Trophoblast cell (in vitro differentiated cells and primary cell): ENCODE measurements at regions not wholly inside any gene's neighbourhood (a gene's known extent, or its start where the extent isn't known, plus 50 kb on each side); places are given as distances from the start of the nearest gene placed in this dataset.

Experiments
- DNase-seq, 2 donors: peaks; one replicate each; pipeline ENCODE4 v3.0.0-alpha.2; 2016
- H2AFZ ChIP-seq: 2 replicates; pipeline ENCODE4 v1.6.1; 2013; ENCODE audit warnings: low read length, moderate library complexity, mild to moderate bottlenecking; ENCODE audit not compliant: insufficient read depth, poor library complexity
- H2AK5ac ChIP-seq: 2 replicates; pipeline ENCODE4 v1.6.1; 2013; ENCODE audit warnings: mild to moderate bottlenecking, low read length
- H2BK120ac ChIP-seq: 2 replicates; pipeline ENCODE4 v1.6.1; 2013; ENCODE audit warnings: low read length, mild to moderate bottlenecking, moderate library complexity; ENCODE audit not compliant: insufficient read depth, poor library complexity
- H2BK12ac ChIP-seq: 2 replicates; pipeline ENCODE4 v1.6.1; 2013; ENCODE audit warnings: mild to moderate bottlenecking, low read length, moderate library complexity
- H2BK5ac ChIP-seq: 2 replicates; pipeline ENCODE4 v1.6.1; 2013; ENCODE audit warnings: low read length, low read depth, moderate library complexity, mild to moderate bottlenecking; ENCODE audit not compliant: poor library complexity
- H3K14ac ChIP-seq: 2 replicates; pipeline ENCODE4 v1.6.1; 2013; ENCODE audit warnings: mild to moderate bottlenecking, low read length
- H3K18ac ChIP-seq: 2 replicates; pipeline ENCODE4 v1.6.1; 2013; ENCODE audit warnings: mild to moderate bottlenecking, low read length
- H3K23ac ChIP-seq: 2 replicates; pipeline ENCODE4 v1.6.1; 2013; ENCODE audit warnings: low read length
- H3K27ac ChIP-seq: 2 replicates; pipeline ENCODE4 v1.5.1; 2013; ENCODE audit warnings: low read depth, mild to moderate bottlenecking, inconsistent platforms, low read length, moderate library complexity
- H3K27me3 ChIP-seq: 2 replicates; pipeline ENCODE4 v1.6.1; 2013; ENCODE audit warnings: inconsistent platforms, mild to moderate bottlenecking, low read length, moderate library complexity; ENCODE audit not compliant: insufficient read depth
- H3K36me3 ChIP-seq, 2 experiments: 1 replicate in 1 of 2; 2 replicates in 1 of 2; pipeline ENCODE4 v1.6.1; 2013; ENCODE audit warnings: low read length in 2 of 2, mild to moderate bottlenecking in 2 of 2, moderate library complexity in 1 of 2; ENCODE audit not compliant: insufficient read depth in 2 of 2, control insufficient read depth in 1 of 2
- H3K4ac ChIP-seq: 2 replicates; pipeline ENCODE4 v1.6.1; 2013; ENCODE audit warnings: low read depth, mild to moderate bottlenecking, low read length, moderate library complexity
- H3K4me1 ChIP-seq, 2 experiments: 1 replicate in 1 of 2; 2 replicates in 1 of 2; pipeline ENCODE4 v1.6.1; 2013; ENCODE audit warnings: low read length in 2 of 2, mild to moderate bottlenecking in 2 of 2, moderate library complexity in 1 of 2; ENCODE audit not compliant: insufficient read depth in 2 of 2, control insufficient read depth in 1 of 2
- H3K4me2 ChIP-seq: 2 replicates; pipeline ENCODE4 v1.6.1; 2013; ENCODE audit warnings: inconsistent platforms, mild to moderate bottlenecking, low read length, moderate library complexity
- H3K4me3 ChIP-seq: 2 replicates; pipeline ENCODE4 v1.5.1; 2013; ENCODE audit warnings: mild to moderate bottlenecking, low read depth, low read length, inconsistent platforms
- H3K79me1 ChIP-seq: one replicate; pipeline ENCODE4 v1.6.1; 2013; ENCODE audit warnings: low read length
- H3K79me2 ChIP-seq: 2 replicates; pipeline ENCODE4 v1.6.1; 2013; ENCODE audit warnings: low read length, mild to moderate bottlenecking; ENCODE audit not compliant: control insufficient read depth, insufficient read depth, poor library complexity
- H3K9ac ChIP-seq: 2 replicates; pipeline ENCODE4 v1.6.1; 2013; ENCODE audit warnings: mild to moderate bottlenecking, low read length
- H3K9me3 ChIP-seq: 2 replicates; pipeline ENCODE4 v1.6.1; 2013; ENCODE audit warnings: low read depth, mild to moderate bottlenecking, control low read depth, inconsistent platforms, low read length; ENCODE audit not compliant: insufficient read depth
- H4K12ac ChIP-seq: 2 replicates; pipeline ENCODE4 v1.6.1; 2013; ENCODE audit warnings: low read depth, mild to moderate bottlenecking, low read length, moderate library complexity
- H4K8ac ChIP-seq: 2 replicates; pipeline ENCODE4 v1.6.1; 2013; ENCODE audit warnings: low read depth, mild to moderate bottlenecking, low read length, moderate library complexity
- H4K91ac ChIP-seq: one replicate; pipeline ENCODE4 v1.6.1; 2013; ENCODE audit warnings: low read depth, mild to moderate bottlenecking, low read length, moderate library complexity
- WGBS: extraction: QIAGEN DNeasy Blood & Tissue Kit; methylation state at CpG from one replicate; pipeline ENCODE4 v1.1.7; 2013; ENCODE audit warnings: missing lambda C conversion rate; ENCODE audit not compliant: insufficient read length, insufficient coverage; ENCODE audit errors: extremely low coverage; 5-methylcytosine and 5-hydroxymethylcytosine counted together

- Histone ChIP-seq H3K79me2 (no peaks in the 10 kb centered on the region), H3K79me1 (no peaks in the 10 kb centered on the region), H3K18ac (no peak overlapping the region), H2BK120ac (no peak overlapping the region), H3K9me3 (no peaks in the 10 kb centered on the region), H3K4me1 (no peaks in the 10 kb centered on the region), H4K12ac (no peak overlapping the region), H2AFZ (no peak overlapping the region), H4K8ac (no peak overlapping the region), H3K14ac (no peak overlapping the region), H3K9ac (no peak overlapping the region), H3K27me3 (no peaks in the 10 kb centered on the region), H3K36me3 (no peaks in the 10 kb centered on the region), H4K91ac (no peak overlapping the region), H3K4me2 (no peak overlapping the region), H3K23ac (no peak overlapping the region), H2AK5ac (no peak overlapping the region), H2BK12ac (no peak overlapping the region), H3K4ac (no peak overlapping the region), H2BK5ac (no peak overlapping the region), H3K4me3 (no peak overlapping the region), H3K27ac (peak overlapping the region; percentile 41)
- no peak for DNase-seq
- WGBS = no CpG with 5 or more reads among the region's 2 CpGs
Measured at GRCh38 chr3:151581035-151581434, 120.2 kb upstream of the IGSF10 start.

GRCh38 chr3:151580591-151580990 is 119.7 kb upstream of the IGSF10 start:
- no peak overlapping the region for H2AK5ac ChIP-seq
- no peaks in the 10 kb centered on the region for H3K9me3 ChIP-seq
- no peak overlapping the region for H2BK120ac ChIP-seq
- no peak overlapping the region for H2BK12ac ChIP-seq
- H2BK5ac ChIP-seq = no peak overlapping the region
- no peaks in the 10 kb centered on the region for H3K27me3 ChIP-seq
- WGBS = no CpG with 5 or more reads among the region's 2 CpGs
- no peaks in the 10 kb centered on the region for H3K79me1 ChIP-seq
- H3K36me3 ChIP-seq = no peaks in the 10 kb centered on the region
- H4K91ac ChIP-seq = no peak overlapping the region
- H4K12ac ChIP-seq = no peak overlapping the region
- no peak overlapping the region for H3K18ac ChIP-seq
- peak in 1 of 2 donors; percentile 65 for DNase-seq
- no peak overlapping the region for H3K4ac ChIP-seq
- H4K8ac ChIP-seq = no peak overlapping the region
- H3K4me1 ChIP-seq = no peaks in the 10 kb centered on the region
- H3K14ac ChIP-seq = no peak overlapping the region
- H2AFZ ChIP-seq = no peak overlapping the region
- no peak overlapping the region for H3K23ac ChIP-seq
- H3K4me2 ChIP-seq = no peak overlapping the region
- H3K79me2 ChIP-seq = no peaks in the 10 kb centered on the region
- no peak overlapping the region for H3K27ac ChIP-seq
- no peak overlapping the region for H3K4me3 ChIP-seq
- no peak overlapping the region for H3K9ac ChIP-seq

- H3K18ac ChIP-seq = no peak overlapping the region
- no peak overlapping the region for H3K23ac ChIP-seq
- no peak overlapping the region for H3K4ac ChIP-seq
- no peak overlapping the region for H2BK5ac ChIP-seq
- 100% methylated on average over 1 of the region's 3 CpGs for WGBS
- H4K8ac ChIP-seq = no peak overlapping the region
- no peak for DNase-seq
- no peaks in the 10 kb centered on the region for H3K36me3 ChIP-seq
- H2AK5ac ChIP-seq = no peak overlapping the region
- H3K79me1 ChIP-seq = no peaks in the 10 kb centered on the region
- H3K4me1 ChIP-seq = no peaks in the 10 kb centered on the region
- H3K79me2 ChIP-seq = no peaks in the 10 kb centered on the region
- peaks cover 3% of the 10 kb centered on the region for H3K9me3 ChIP-seq
- no peak overlapping the region for H3K4me2 ChIP-seq
- no peak overlapping the region for H3K14ac ChIP-seq
- no peak overlapping the region for H4K12ac ChIP-seq
- peak overlapping the region; percentile 36 for H2BK120ac ChIP-seq
- H2AFZ ChIP-seq = no peak overlapping the region
- H2BK12ac ChIP-seq = no peak overlapping the region
- H3K9ac ChIP-seq = no peak overlapping the region
- no peak overlapping the region for H3K4me3 ChIP-seq
- no peak overlapping the region for H3K27ac ChIP-seq
- H3K27me3 ChIP-seq = no peaks in the 10 kb centered on the region
- no peak overlapping the region for H4K91ac ChIP-seq
Measured at GRCh38 chr3:151579571-151580270, 118.9 kb upstream of the IGSF10 start.

GRCh38 chr3:151578495-151578894 is 117.6 kb upstream of the IGSF10 start:
- no peak overlapping the region for H4K8ac ChIP-seq
- no peaks in the 10 kb centered on the region for H3K79me2 ChIP-seq
- no CpG with 5 or more reads among the region's 1 CpG for WGBS
- H3K4me2 ChIP-seq = no peak overlapping the region
- no peak overlapping the region for H4K12ac ChIP-seq
- no peak overlapping the region for H3K9ac ChIP-seq
- no peak overlapping the region for H3K27ac ChIP-seq
- H3K4me3 ChIP-seq = no peak overlapping the region
- H3K79me1 ChIP-seq = no peaks in the 10 kb centered on the region
- peaks cover 3% of the 10 kb centered on the region for H3K9me3 ChIP-seq
- H3K18ac ChIP-seq = no peak overlapping the region
- no peak overlapping the region for H3K14ac ChIP-seq
- no peak overlapping the region for H4K91ac ChIP-seq
- H2BK5ac ChIP-seq = no peak overlapping the region
- no peaks in the 10 kb centered on the region for H3K27me3 ChIP-seq
- no peak overlapping the region for H2BK12ac ChIP-seq
- no peak for DNase-seq
- H2AK5ac ChIP-seq = no peak overlapping the region
- no peak overlapping the region for H3K23ac ChIP-seq
- H2BK120ac ChIP-seq = no peak overlapping the region
- no peaks in the 10 kb centered on the region for H3K36me3 ChIP-seq
- no peaks in the 10 kb centered on the region for H3K4me1 ChIP-seq
- H2AFZ ChIP-seq = no peak overlapping the region
- no peak overlapping the region for H3K4ac ChIP-seq
